Activated CD8-positive, alpha-beta T cell treated with anti-CD3 and anti-CD28 coated beads for 36 hours (primary cell): ENCODE measurements at regions not wholly inside any gene's neighbourhood (a gene's known extent, or its start where the extent isn't known, plus 50 kb on each side); places are given as distances from the start of the nearest gene placed in this dataset.

Experiments
- ATAC-seq: fragments of 200-7000 bp; cut with Tn5 transposase; one replicate; pipeline ENCODE4 v1.10.0; 2021; ENCODE audit warnings: mild to moderate bottlenecking, moderate library complexity
- CTCF ChIA-PET: fragments of 350-600 bp; sonication (Branson Sonifier 250); formaldehyde crosslinking; loops from one replicate; lab custom pipeline; 2021; ENCODE audit warnings: antibody characterized with exemption; lab: Charles Lee
- POLR2A ChIA-PET: fragments of 350-600 bp; sonication (Branson Sonifier 250); formaldehyde crosslinking; loops from one replicate; lab custom pipeline; 2021; ENCODE audit warnings: antibody characterized with exemption; lab: Charles Lee
- DNase-seq: peaks from one replicate; pipeline ENCODE4 v3.0.0-alpha.2; 2020
- H3K27ac Mint-ChIP-seq: one replicate; pipeline ENCODE4 v1.8.0; 2021; ENCODE audit warnings: mild to moderate bottlenecking, mixed read lengths
- H3K27me3 Mint-ChIP-seq: one replicate; pipeline ENCODE4 v1.8.0; 2021; ENCODE audit warnings: mixed read lengths
- H3K36me3 Mint-ChIP-seq: one replicate; pipeline ENCODE4 v1.8.0; 2021; ENCODE audit warnings: low read depth, mixed read lengths
- H3K4me1 Mint-ChIP-seq: one replicate; pipeline ENCODE4 v1.8.0; 2021; ENCODE audit warnings: low read depth, mixed read lengths
- H3K4me3 Mint-ChIP-seq: one replicate; pipeline ENCODE4 v1.8.0; 2021; ENCODE audit warnings: mild to moderate bottlenecking, moderate library complexity, mixed read lengths
- H3K9me3 Mint-ChIP-seq: one replicate; pipeline ENCODE4 v1.8.0; 2021; ENCODE audit warnings: mixed read lengths
- intact Hi-C: fragments of 100-400 bp; cut with micrococcal nuclease; formaldehyde crosslinking; loops from one replicate; pipeline ENCODE4 v1.10.0; 2022
- TF ChIP-seq, protein P1 (sequence below): fragments of 200-600 bp; IDR thresholded peaks from one replicate; pipeline ENCODE4 v1.8.0; 2022; ENCODE audit warnings: antibody characterized with exemption, mild to moderate bottlenecking

DNA sequence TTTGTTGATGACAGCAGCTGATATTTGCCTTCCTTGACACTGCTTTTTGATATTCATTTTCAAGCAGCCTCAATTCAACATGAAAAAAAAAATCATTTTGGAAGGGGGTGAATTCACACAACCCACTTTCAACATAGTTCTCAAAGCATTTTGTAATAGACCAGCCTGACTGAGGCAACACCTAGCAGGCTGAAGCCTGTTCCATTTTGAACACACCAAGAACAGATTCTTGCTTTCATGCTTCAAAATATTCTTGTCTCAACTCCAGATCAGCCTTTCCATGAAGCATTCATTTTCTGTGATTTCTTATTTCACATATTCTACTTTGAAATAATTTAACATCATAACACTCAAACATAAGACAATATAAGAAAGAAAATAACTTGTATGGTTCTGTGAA lies 812.6 kb upstream of the POU3F3 start:
- no peak for ATAC-seq
- DNase-seq: no peak
- intact Hi-C loops: no loop called here
- no peaks in the 10 kb centered on the region for H3K27me3 Mint-ChIP-seq
- no peak overlapping the region for H3K4me3 Mint-ChIP-seq
- H3K27ac Mint-ChIP-seq: no peak overlapping the region
- H3K36me3 Mint-ChIP-seq: no peaks in the 10 kb centered on the region
- TF ChIP-seq, protein P1, sequence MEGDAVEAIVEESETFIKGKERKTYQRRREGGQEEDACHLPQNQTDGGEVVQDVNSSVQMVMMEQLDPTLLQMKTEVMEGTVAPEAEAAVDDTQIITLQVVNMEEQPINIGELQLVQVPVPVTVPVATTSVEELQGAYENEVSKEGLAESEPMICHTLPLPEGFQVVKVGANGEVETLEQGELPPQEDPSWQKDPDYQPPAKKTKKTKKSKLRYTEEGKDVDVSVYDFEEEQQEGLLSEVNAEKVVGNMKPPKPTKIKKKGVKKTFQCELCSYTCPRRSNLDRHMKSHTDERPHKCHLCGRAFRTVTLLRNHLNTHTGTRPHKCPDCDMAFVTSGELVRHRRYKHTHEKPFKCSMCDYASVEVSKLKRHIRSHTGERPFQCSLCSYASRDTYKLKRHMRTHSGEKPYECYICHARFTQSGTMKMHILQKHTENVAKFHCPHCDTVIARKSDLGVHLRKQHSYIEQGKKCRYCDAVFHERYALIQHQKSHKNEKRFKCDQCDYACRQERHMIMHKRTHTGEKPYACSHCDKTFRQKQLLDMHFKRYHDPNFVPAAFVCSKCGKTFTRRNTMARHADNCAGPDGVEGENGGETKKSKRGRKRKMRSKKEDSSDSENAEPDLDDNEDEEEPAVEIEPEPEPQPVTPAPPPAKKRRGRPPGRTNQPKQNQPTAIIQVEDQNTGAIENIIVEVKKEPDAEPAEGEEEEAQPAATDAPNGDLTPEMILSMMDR: no peak
- POLR2A ChIA-PET: no interaction called here
- H3K4me1 Mint-ChIP-seq: no peaks in the 10 kb centered on the region
- peaks cover 5% of the 10 kb centered on the region for H3K9me3 Mint-ChIP-seq
- CTCF ChIA-PET: interaction anchor here (1.0 kb wide), 1 partner anchor 9 kb away, joined by 3 read pairs; no protein-coding TSS in a partner anchor

DNA sequence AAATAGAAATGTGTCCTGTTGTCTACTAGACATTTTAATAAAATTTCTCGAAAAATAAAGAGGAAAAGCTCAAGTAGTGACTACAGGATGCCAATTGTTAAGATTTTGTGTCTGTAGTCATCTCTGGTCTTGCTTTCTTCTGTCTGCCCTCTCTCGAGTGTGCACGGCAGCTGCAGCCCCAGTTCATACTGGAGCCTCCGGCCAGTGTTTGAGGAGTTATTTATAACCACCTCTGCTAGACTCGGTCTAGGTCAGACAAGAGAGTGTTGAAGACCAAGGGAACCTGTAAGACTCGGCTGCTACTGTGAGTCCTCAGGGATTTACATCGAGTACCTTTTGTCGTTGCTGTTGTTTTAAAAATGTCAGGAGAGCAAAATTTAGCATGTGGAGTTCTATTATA lies 810.1 kb upstream of the POU3F3 start:
- Mint-ChIP-seq H3K27ac (no peak overlapping the region), H3K4me1 (no peaks in the 10 kb centered on the region), H3K4me3 (no peak overlapping the region), H3K36me3 (no peaks in the 10 kb centered on the region), H3K27me3 (no peaks in the 10 kb centered on the region), H3K9me3 (peaks cover 5% of the 10 kb centered on the region)
- ChIA-PET POLR2A (no interaction called here), CTCF (no interaction called here)
- TF ChIP-seq, protein P1: no peak
- DNase-seq: no peak
- intact Hi-C loops: no loop called here
- ATAC-seq: no peak

DNA sequence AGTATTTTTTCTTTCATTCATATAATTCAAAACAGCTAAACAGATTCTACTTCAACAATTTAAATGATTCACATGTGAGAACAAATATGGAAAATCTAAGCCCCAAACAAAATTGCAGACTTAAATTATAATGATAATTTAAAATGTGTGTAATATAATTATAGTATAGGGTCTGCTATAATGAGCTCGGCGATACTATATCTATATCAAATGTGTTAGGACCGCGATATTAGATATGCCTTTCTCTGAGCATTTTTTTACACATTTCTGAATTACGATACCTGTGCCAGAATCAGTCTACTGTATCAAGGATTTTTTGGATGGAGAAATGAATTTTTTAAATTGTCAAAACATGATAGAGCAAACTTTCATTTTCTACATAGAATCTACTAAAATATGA lies 808.8 kb upstream of the POU3F3 start:
- Mint-ChIP-seq H3K36me3 (no peaks in the 10 kb centered on the region), H3K27ac (no peak overlapping the region), H3K27me3 (no peaks in the 10 kb centered on the region), H3K4me1 (no peaks in the 10 kb centered on the region), H3K4me3 (no peak overlapping the region), H3K9me3 (peaks cover 1% of the 10 kb centered on the region)
- ChIA-PET POLR2A (no interaction called here), CTCF (no interaction called here)
- intact Hi-C loops: no loop called here
- ATAC-seq (no peak), DNase-seq (no peak)
- TF ChIP-seq, protein P1: no peak

DNA sequence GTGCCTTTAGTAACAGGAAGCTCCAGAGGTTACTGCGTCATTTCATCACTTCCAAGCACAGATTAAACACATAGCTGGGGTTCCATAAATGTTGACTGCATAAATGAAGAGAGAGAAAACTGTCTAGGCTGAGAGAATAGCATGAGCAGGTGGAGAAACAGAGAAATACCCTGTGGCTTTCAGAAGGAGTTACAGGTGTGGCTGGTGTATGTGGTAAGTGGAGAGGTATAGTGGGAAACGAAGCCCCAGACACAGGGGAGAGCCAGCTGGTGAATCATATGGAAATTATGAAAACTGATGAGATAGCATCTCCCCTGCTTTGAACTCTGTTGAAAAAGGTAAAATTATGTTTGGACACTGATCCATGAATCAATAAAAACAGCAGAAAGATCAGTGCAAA lies 807.4 kb upstream of the POU3F3 start:
- no peaks in the 10 kb centered on the region for H3K36me3 Mint-ChIP-seq
- intact Hi-C loops: no loop called here
- POLR2A ChIA-PET: no interaction called here
- no peak overlapping the region for H3K27ac Mint-ChIP-seq
- ATAC-seq (no peak), DNase-seq (no peak)
- CTCF ChIA-PET: no interaction called here
- H3K27me3 Mint-ChIP-seq: no peaks in the 10 kb centered on the region
- H3K4me3 Mint-ChIP-seq: no peak overlapping the region
- peaks cover 2% of the 10 kb centered on the region for H3K9me3 Mint-ChIP-seq
- TF ChIP-seq, protein P1: no peak
- no peaks in the 10 kb centered on the region for H3K4me1 Mint-ChIP-seq

DNA sequence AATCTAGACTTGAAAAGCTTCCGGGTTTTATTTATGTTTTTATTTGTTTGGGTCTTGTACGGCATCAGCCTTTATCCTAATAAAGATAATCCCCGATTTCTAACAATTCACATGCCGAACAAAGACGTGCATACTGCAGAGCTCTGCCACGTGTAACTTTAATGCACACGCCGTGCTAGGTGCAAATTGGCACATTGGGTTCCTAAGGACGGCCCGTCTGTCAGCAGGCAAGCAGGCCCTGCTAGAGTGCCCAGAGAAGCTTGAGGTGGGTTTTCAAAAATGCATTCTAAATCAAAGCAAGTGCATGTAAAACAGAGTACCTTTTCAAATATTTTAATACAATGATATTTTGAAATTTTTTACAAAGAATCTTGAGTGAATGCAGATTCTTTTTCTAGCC lies 806.4 kb upstream of the POU3F3 start:
- H3K4me1 Mint-ChIP-seq: no peaks in the 10 kb centered on the region
- CTCF ChIA-PET: no interaction called here
- no peak overlapping the region for H3K27ac Mint-ChIP-seq
- H3K36me3 Mint-ChIP-seq: no peaks in the 10 kb centered on the region
- intact Hi-C loops: no loop called here
- TF ChIP-seq, protein P1: no peak
- H3K9me3 Mint-ChIP-seq: peaks cover 5% of the 10 kb centered on the region
- no peak overlapping the region for H3K4me3 Mint-ChIP-seq
- no peak for DNase-seq
- POLR2A ChIA-PET: no interaction called here
- no peaks in the 10 kb centered on the region for H3K27me3 Mint-ChIP-seq
- no peak for ATAC-seq
